Gastrocnemius medialis (tissue), 4 donors: ENCODE measurements at regions not wholly inside any gene's neighbourhood (a gene's known extent, or its start where the extent isn't known, plus 50 kb on each side); places are given as distances from the start of the nearest gene placed in this dataset.

Source experiments
- CTCF ChIP-seq, 5 experiments: fragments of 450-650 bp in 3 of 5; fragments of 200-600 bp in 2 of 5; sonication (generic) in 2 of 5; IDR thresholded peaks in 4 of 5; conservative IDR thresholded peaks in 1 of 5; 1 replicate in 4 of 5; 2 replicates in 1 of 5; pipeline ENCODE4 v1.5.1; 2016 to 2019; ENCODE audit warnings: antibody characterized with exemption in 5 of 5, mild to moderate bottlenecking in 3 of 5, moderate library complexity in 3 of 5
- POLR2A ChIP-seq, 2 donors: fragments of 450-650 bp; IDR thresholded peaks; one replicate each; pipeline ENCODE4 v1.6.1; 2017; ENCODE audit warnings: antibody characterized with exemption in 2 of 2, mild to moderate bottlenecking in 2 of 2, moderate library complexity in 2 of 2

GRCh38 chr13:56283262-56283828 lies 857.4 kb upstream of the PRR20A start:
- TF ChIP-seq CTCF (IDR thresholded peaks at IDR 0.05 in 4 of 5, conservative IDR thresholded peaks at IDR 0.05 in 1 of 5): no peak
- TF ChIP-seq POLR2A (IDR thresholded peaks at IDR 0.05): no peak
